Gastroesophageal sphincter (tissue), 3 donors: ENCODE measurements at regions not wholly inside any gene's neighbourhood (a gene's known extent, or its start where the extent isn't known, plus 50 kb on each side); places are given as distances from the start of the nearest gene placed in this dataset.

ENCODE experiments used
- EP300 ChIP-seq: sonication (generic); formaldehyde crosslinking; IDR thresholded peaks from one replicate; pipeline ENCODE4 v1.6.1; 2017; ENCODE audit warnings: antibody characterized with exemption, mild to moderate bottlenecking
- POLR2A ChIP-seq, 2 donors: fragments of 450-650 bp; IDR thresholded peaks; one replicate each; pipeline ENCODE4 v1.6.1; 2017; ENCODE audit warnings: antibody characterized with exemption in 2 of 2, mild to moderate bottlenecking in 2 of 2, moderate library complexity in 1 of 2
- TF ChIP-seq, protein P1 (sequence below), 4 experiments: fragments of 200-600 bp in 2 of 4; fragments of 450-650 bp in 2 of 4; sonication (generic) in 1 of 4; IDR thresholded peaks; one replicate each; pipeline ENCODE4 v1.5.1; 2017 to 2019; ENCODE audit warnings: antibody characterized with exemption in 4 of 4, mild to moderate bottlenecking in 2 of 4, moderate library complexity in 2 of 4

- no peak for TF ChIP-seq POLR2A (IDR thresholded peaks at IDR 0.05)
- TF ChIP-seq, protein P1, sequence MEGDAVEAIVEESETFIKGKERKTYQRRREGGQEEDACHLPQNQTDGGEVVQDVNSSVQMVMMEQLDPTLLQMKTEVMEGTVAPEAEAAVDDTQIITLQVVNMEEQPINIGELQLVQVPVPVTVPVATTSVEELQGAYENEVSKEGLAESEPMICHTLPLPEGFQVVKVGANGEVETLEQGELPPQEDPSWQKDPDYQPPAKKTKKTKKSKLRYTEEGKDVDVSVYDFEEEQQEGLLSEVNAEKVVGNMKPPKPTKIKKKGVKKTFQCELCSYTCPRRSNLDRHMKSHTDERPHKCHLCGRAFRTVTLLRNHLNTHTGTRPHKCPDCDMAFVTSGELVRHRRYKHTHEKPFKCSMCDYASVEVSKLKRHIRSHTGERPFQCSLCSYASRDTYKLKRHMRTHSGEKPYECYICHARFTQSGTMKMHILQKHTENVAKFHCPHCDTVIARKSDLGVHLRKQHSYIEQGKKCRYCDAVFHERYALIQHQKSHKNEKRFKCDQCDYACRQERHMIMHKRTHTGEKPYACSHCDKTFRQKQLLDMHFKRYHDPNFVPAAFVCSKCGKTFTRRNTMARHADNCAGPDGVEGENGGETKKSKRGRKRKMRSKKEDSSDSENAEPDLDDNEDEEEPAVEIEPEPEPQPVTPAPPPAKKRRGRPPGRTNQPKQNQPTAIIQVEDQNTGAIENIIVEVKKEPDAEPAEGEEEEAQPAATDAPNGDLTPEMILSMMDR (IDR thresholded peaks at IDR 0.05) = no peak
- no peak for TF ChIP-seq EP300
These were observed 561.2 kb upstream of the ALCAM start for GRCh38 chr3:104805508-104805907.
